DOHH2 (cell line): ENCODE measurements at regions not wholly inside any gene's neighbourhood (a gene's known extent, or its start where the extent isn't known, plus 50 kb on each side); places are given as distances from the start of the nearest gene placed in this dataset.

Experiments
- H3F3A ChIP-seq: fragments of 200-600 bp; sonication (generic), shearing (Covaris generic); 2 replicates; pipeline ENCODE4 v1.6.0; 2016; ENCODE audit warnings: antibody characterized with exemption, mild to moderate bottlenecking; ENCODE audit not compliant: control insufficient read depth, insufficient read depth
- H3K27ac ChIP-seq: fragments of 200-600 bp; sonication (generic); 2 replicates; pipeline ENCODE4 v1.5.1; 2014; ENCODE audit warnings: low read depth, mild to moderate bottlenecking, low read length, moderate library complexity
- H3K27me3 ChIP-seq: fragments of 200-600 bp; sonication (generic); 2 replicates; pipeline ENCODE4 v1.6.1; 2014; ENCODE audit warnings: mild to moderate bottlenecking, low read length, mixed read lengths; ENCODE audit not compliant: control insufficient read depth
- H3K36me3 ChIP-seq: fragments of 200-600 bp; sonication (generic); 2 replicates; pipeline ENCODE4 v1.6.1; 2014; ENCODE audit warnings: mild to moderate bottlenecking, low read length, moderate library complexity, mixed read lengths; ENCODE audit not compliant: control insufficient read depth
- H3K4me1 ChIP-seq: fragments of 200-600 bp; sonication (generic); 2 replicates; pipeline ENCODE4 v1.6.1; 2014; ENCODE audit warnings: mild to moderate bottlenecking, low read length, mixed read lengths; ENCODE audit not compliant: control insufficient read depth
- H3K4me2 ChIP-seq: fragments of 200-600 bp; sonication (generic); 2 replicates; pipeline ENCODE4 v1.6.0; 2014; ENCODE audit warnings: mild to moderate bottlenecking, low read length, moderate library complexity
- H3K4me3 ChIP-seq: fragments of 200-600 bp; sonication (generic); 2 replicates; pipeline ENCODE4 v1.5.1; 2014; ENCODE audit warnings: mild to moderate bottlenecking, low read length, mixed read lengths
- H3K79me2 ChIP-seq: fragments of 200-600 bp; sonication (generic); 2 replicates; pipeline ENCODE4 v1.6.1; 2014; ENCODE audit warnings: mild to moderate bottlenecking, low read length, mixed read lengths; ENCODE audit not compliant: control insufficient read depth
- H3K9me2 ChIP-seq: fragments of 200-600 bp; sonication (generic); replicated peaks from 2 replicates; pipeline ENCODE4 v1.6.1; 2014; ENCODE audit warnings: mild to moderate bottlenecking, low read length, mixed read lengths; ENCODE audit not compliant: control insufficient read depth
- H3K9me3 ChIP-seq: fragments of 200-600 bp; sonication (generic); 2 replicates; pipeline ENCODE4 v1.6.1; 2014; ENCODE audit warnings: antibody characterized with exemption, low read length, mixed read lengths; ENCODE audit not compliant: control insufficient read depth, insufficient read depth
- H4K20me1 ChIP-seq: fragments of 200-600 bp; sonication (generic); 2 replicates; pipeline ENCODE4 v1.6.0; 2014; ENCODE audit warnings: low read depth, mild to moderate bottlenecking, antibody characterized with exemption, low read length, moderate library complexity; ENCODE audit not compliant: control insufficient read depth, insufficient read depth
- CTCF ChIP-seq: fragments of 200-600 bp; sonication (generic); IDR thresholded peaks from one replicate; pipeline ENCODE4 v1.5.1; 2014; ENCODE audit warnings: antibody characterized with exemption, mild to moderate bottlenecking, low read depth, low read length; ENCODE audit not compliant: poor library complexity, severe bottlenecking
- EZH2phosphoT487 ChIP-seq: fragments of 200-600 bp; sonication (generic); IDR thresholded peaks from 2 replicates; pipeline ENCODE4 v1.6.1; 2017; ENCODE audit warnings: borderline replicate concordance, mild to moderate bottlenecking, antibody characterized with exemption, low read length, moderate library complexity, mixed read lengths

DNA sequence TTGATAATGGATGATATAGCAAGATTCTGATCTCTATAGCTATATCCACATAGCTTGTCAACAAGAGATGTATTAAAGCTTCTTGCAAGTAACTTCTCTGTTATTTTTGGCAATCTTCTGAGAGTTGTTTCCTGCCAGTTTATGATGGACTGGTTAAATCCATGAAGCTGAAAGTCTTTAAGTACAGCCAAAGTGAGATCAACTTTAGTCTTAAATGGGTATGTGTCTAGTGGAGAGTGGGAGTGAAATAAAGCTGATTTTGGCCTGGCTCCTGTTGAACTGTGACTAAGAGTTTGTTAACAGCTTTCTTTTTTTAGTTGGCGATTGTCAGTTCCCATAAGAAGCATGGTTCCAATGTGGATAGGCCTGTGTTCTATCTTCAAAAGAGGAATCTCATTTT is 350.9 kb upstream of the PCSK5 start:
- H3K79me2 ChIP-seq, result no peaks in the 10 kb centered on the region
- H3K4me3 ChIP-seq, result no peak overlapping the region
- no peak overlapping the region for H3K4me2 ChIP-seq
- no peaks in the 10 kb centered on the region for H3F3A ChIP-seq
- no peaks in the 10 kb centered on the region for H3K4me1 ChIP-seq
- H4K20me1 ChIP-seq, result no peaks in the 10 kb centered on the region
- TF ChIP-seq CTCF (no peak), EZH2phosphoT487 (no peak)
- H3K36me3 ChIP-seq, result no peaks in the 10 kb centered on the region
- H3K9me2 ChIP-seq, result no peaks in the 10 kb centered on the region
- H3K9me3 ChIP-seq, result no peaks in the 10 kb centered on the region
- no peaks in the 10 kb centered on the region for H3K27me3 ChIP-seq
- H3K27ac ChIP-seq, result no peak overlapping the region

- no peaks in the 10 kb centered on the region for H3K27me3 ChIP-seq
- TF ChIP-seq CTCF, result no peak
- TF ChIP-seq EZH2phosphoT487, result no peak
- H3F3A ChIP-seq, result no peaks in the 10 kb centered on the region
- no peaks in the 10 kb centered on the region for H3K36me3 ChIP-seq
- no peak overlapping the region for H3K4me2 ChIP-seq
- no peaks in the 10 kb centered on the region for H3K4me1 ChIP-seq
- H3K9me2 ChIP-seq, result no peaks in the 10 kb centered on the region
- H3K4me3 ChIP-seq, result no peak overlapping the region
- H3K27ac ChIP-seq, result no peak overlapping the region
- no peaks in the 10 kb centered on the region for H4K20me1 ChIP-seq
- no peaks in the 10 kb centered on the region for H3K9me3 ChIP-seq
- no peaks in the 10 kb centered on the region for H3K79me2 ChIP-seq
Measured at GRCh38 chr9:75540185-75540584, 350.3 kb upstream of the PCSK5 start.

DNA sequence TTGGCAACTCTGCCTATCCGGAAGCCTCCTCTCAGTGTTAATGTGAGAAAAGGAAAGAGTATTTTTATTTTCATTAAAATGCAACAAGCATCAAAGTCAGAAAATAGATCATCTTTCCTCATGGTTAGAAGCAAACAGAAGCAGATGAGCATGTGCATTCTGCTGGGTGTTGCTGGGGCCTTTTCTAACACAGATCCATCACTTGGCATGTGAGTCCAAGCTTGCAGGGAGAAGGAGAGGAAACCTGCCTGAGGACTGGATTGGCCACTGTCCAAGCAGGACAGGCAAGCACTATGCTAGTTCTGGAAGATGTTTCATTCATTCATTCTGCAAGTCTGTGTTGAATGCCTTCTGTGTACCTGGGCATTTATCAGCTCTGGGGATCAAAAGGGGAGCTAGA is 348.7 kb upstream of the PCSK5 start:
- H3K4me1 ChIP-seq, result no peaks in the 10 kb centered on the region
- no peaks in the 10 kb centered on the region for H3K9me2 ChIP-seq
- H4K20me1 ChIP-seq, result no peaks in the 10 kb centered on the region
- no peak for TF ChIP-seq CTCF
- TF ChIP-seq EZH2phosphoT487, result no peak
- no peaks in the 10 kb centered on the region for H3K27me3 ChIP-seq
- H3K79me2 ChIP-seq, result no peaks in the 10 kb centered on the region
- H3K27ac ChIP-seq, result no peak overlapping the region
- H3K4me2 ChIP-seq, result no peak overlapping the region
- no peaks in the 10 kb centered on the region for H3K9me3 ChIP-seq
- no peaks in the 10 kb centered on the region for H3F3A ChIP-seq
- H3K4me3 ChIP-seq, result no peak overlapping the region
- no peaks in the 10 kb centered on the region for H3K36me3 ChIP-seq

GRCh38 chr9:75544815-75545214 is 345.7 kb upstream of the PCSK5 start:
- TF ChIP-seq EZH2phosphoT487 (no peak), CTCF (no peak)

More at GRCh38 chr9:75544815-75545214, 345.7 kb upstream of the PCSK5 start:
- Histone ChIP-seq H3K79me2 (no peaks in the 10 kb centered on the region), H3K27me3 (no peaks in the 10 kb centered on the region), H3K36me3 (no peaks in the 10 kb centered on the region), H3K4me3 (no peak overlapping the region), H3K4me1 (no peaks in the 10 kb centered on the region), H3K9me3 (no peaks in the 10 kb centered on the region), H3K27ac (no peak overlapping the region), H4K20me1 (no peaks in the 10 kb centered on the region), H3K4me2 (no peak overlapping the region), H3K9me2 (no peaks in the 10 kb centered on the region), H3F3A (no peaks in the 10 kb centered on the region)
